SJCRH30 (cell line): ENCODE measurements at regions not wholly inside any gene's neighbourhood (a gene's known extent, or its start where the extent isn't known, plus 50 kb on each side); places are given as distances from the start of the nearest gene placed in this dataset.

Experiments
- DNase-seq, 2 experiments: peaks; one replicate each; pipeline ENCODE4 v3.0.0-alpha.2; 2015 to 2020
- H3K27ac ChIP-seq: fragments of 250-450 bp; sonication (Bioruptor Pico); 2 replicates; pipeline ENCODE4 v1.5.1; 2020; ENCODE audit warnings: mild to moderate bottlenecking, moderate library complexity
- H3K27me3 ChIP-seq: fragments of 250-450 bp; sonication (Bioruptor Pico); 2 replicates; pipeline ENCODE4 v1.5.1; 2020; ENCODE audit warnings: mild to moderate bottlenecking, moderate library complexity
- H3K36me3 ChIP-seq: fragments of 250-450 bp; sonication (Bioruptor Pico); 2 replicates; pipeline ENCODE4 v1.5.1; 2020; ENCODE audit warnings: mild to moderate bottlenecking, moderate library complexity
- H3K4me1 ChIP-seq: fragments of 250-450 bp; sonication (Bioruptor Pico); 2 replicates; pipeline ENCODE4 v1.5.1; 2020; ENCODE audit warnings: mild to moderate bottlenecking, moderate library complexity
- H3K4me3 ChIP-seq: fragments of 250-450 bp; sonication (Bioruptor Pico); 2 replicates; pipeline ENCODE4 v1.5.1; 2020; ENCODE audit warnings: mild to moderate bottlenecking, moderate library complexity
- H3K9me3 ChIP-seq: fragments of 250-450 bp; sonication (Bioruptor Pico); replicated peaks from 2 replicates; pipeline ENCODE4 v1.5.1; 2020; ENCODE audit warnings: mild to moderate bottlenecking, moderate library complexity

- H3K4me1 ChIP-seq = no peaks in the 10 kb centered on the region
Measured at GRCh38 chr4:183828125-183828524, 77.0 kb upstream of the STOX2 start.

DNA sequence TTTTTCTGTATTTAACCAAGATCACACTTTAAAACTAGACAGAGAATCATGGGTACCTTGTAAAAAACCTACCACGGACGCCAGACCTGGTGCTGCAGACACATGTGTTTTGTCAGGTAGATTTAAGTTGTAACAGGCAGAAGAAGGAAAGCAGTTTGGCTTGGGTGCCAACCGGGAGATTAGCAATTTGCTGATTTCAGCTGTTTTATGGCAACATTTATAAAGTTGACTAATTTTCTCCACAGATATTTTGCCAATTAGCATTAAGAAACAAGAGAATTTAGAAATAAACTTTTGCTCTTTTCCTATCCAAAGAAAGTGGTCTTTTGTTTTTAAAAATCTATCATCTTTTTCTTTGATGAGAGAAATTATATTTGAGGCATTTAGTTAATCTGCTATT lies 76.3 kb upstream of the STOX2 start:
- Histone ChIP-seq H3K36me3 (no peaks in the 10 kb centered on the region), H3K9me3 (no peaks in the 10 kb centered on the region), H3K27ac (no peak overlapping the region), H3K4me3 (no peak overlapping the region), H3K27me3 (no peaks in the 10 kb centered on the region), H3K4me1 (no peaks in the 10 kb centered on the region)
- DNase-seq = no peak

More at GRCh38 chr4:183828125-183828524, 77.0 kb upstream of the STOX2 start:
- Histone ChIP-seq H3K4me3 (no peak overlapping the region), H3K36me3 (no peaks in the 10 kb centered on the region), H3K27me3 (no peaks in the 10 kb centered on the region), H3K27ac (no peak overlapping the region), H3K9me3 (no peaks in the 10 kb centered on the region)
- no peak for DNase-seq

DNA sequence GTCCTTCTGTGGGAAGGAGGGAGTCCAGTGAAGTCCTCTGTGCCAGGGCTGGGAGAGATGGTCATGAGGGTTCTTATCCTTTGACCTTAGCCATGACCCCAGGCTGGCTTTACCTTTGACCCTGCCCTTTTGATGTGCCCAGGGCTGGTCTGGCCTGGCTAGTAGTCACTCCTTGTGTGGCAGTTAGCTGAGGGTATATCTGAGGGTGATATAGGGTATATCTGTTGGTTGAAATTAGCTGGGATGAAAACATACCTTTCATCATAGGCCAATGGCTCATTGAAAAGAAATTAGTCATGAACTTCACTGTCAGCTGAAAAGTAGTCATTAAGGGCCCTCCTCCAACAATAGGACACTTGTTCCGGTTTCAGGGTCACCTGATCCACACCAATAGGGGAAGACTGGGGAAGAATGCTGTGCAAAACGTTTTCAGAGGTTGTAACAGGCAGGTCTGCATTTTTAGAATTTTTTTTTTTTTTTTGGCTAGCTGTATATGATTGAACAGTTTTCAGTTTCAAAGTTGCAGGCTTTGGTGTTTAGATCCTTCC lies 74.6 kb upstream of the STOX2 start:
- no peak overlapping the region for H3K27ac ChIP-seq
- H3K4me1 ChIP-seq = no peaks in the 10 kb centered on the region
- H3K36me3 ChIP-seq = no peaks in the 10 kb centered on the region
- DNase-seq = no peak
- H3K9me3 ChIP-seq = no peaks in the 10 kb centered on the region
- no peak overlapping the region for H3K4me3 ChIP-seq
- no peaks in the 10 kb centered on the region for H3K27me3 ChIP-seq

DNA sequence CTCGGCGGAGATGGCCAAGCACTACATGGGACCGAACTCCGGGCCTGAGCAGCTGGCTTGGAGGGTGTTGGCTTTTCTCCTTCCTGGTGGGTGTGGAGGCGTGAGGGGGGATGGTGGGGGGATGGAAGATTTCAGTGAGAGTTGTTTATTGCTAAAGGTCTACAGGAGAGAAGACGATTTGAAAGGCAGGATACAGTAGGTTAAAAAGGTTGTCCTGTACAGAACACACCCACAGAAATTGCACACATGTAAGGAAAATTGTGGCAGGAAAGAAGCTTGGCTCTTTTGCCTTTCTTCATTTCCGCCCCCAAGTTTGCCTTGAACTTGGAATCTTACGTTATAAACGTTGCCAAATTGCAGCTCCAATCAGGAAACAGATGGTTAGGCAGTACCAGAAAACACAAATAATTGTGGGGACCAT lies 74.1 kb upstream of the STOX2 start:
- H3K27me3 ChIP-seq = no peaks in the 10 kb centered on the region
- H3K4me1 ChIP-seq = no peaks in the 10 kb centered on the region
- H3K9me3 ChIP-seq = no peaks in the 10 kb centered on the region
- no peaks in the 10 kb centered on the region for H3K36me3 ChIP-seq
- no peak overlapping the region for H3K4me3 ChIP-seq
- H3K27ac ChIP-seq = no peak overlapping the region
- DNase-seq = no peak

DNA sequence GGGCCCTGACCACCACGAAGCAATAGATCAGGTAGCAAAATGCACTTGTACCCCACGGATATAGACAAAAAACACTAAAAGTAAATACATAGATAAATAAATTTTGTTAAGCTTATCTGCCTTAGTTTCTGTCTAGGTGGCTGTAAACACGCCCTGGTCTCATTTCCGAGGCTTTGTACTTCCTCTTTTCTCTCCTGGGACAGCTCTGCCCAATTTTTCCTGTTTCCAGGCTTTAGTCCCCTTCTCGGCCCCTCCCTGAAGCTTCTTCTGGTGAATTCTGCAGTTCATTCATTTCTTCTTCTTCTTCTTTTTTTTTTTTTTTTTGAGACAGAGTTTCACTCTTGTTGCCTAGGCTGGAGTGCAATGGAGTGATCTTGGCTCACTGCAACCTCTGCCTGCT lies 73.4 kb upstream of the STOX2 start:
- H3K36me3 ChIP-seq = no peaks in the 10 kb centered on the region
- H3K9me3 ChIP-seq = no peaks in the 10 kb centered on the region
- no peaks in the 10 kb centered on the region for H3K4me1 ChIP-seq
- H3K27ac ChIP-seq = no peak overlapping the region
- H3K27me3 ChIP-seq = no peaks in the 10 kb centered on the region
- no peak overlapping the region for H3K4me3 ChIP-seq
- DNase-seq = no peak

DNA sequence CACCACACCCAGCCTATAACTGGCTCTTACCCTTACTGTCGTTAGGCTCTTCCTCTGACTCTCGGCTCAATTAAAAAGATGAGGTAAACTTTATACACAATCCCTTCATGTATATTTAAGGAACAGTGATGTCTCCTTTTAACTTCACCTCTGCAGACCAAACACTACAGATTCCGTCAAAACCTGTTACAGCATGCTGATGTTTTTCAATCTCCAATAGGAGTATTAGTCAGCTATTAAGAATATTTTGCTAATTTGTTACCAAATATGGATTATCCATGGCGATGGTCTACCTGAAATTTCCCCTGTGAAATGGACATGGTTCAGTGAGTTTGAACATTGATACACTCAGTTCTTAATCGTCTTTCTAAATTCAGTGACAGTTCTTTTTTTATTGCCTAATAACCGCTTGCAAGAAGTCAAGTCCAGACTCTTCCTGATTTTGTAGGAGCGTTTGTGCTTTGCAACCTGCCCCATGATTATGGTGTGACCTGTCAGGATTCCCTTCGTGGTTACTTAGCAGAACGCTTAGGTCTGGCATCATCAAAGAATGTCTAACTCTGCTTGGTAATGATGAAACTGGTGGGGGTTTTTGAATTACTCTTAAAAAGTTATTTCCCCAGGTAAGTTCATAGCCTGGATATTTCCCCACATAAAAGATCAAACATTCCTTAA lies 72.2 kb upstream of the STOX2 start:
- Histone ChIP-seq H3K4me1 (no peaks in the 10 kb centered on the region), H3K4me3 (no peak overlapping the region), H3K36me3 (no peaks in the 10 kb centered on the region), H3K9me3 (no peaks in the 10 kb centered on the region), H3K27me3 (no peaks in the 10 kb centered on the region), H3K27ac (no peak overlapping the region)
- DNase-seq = no peak

DNA sequence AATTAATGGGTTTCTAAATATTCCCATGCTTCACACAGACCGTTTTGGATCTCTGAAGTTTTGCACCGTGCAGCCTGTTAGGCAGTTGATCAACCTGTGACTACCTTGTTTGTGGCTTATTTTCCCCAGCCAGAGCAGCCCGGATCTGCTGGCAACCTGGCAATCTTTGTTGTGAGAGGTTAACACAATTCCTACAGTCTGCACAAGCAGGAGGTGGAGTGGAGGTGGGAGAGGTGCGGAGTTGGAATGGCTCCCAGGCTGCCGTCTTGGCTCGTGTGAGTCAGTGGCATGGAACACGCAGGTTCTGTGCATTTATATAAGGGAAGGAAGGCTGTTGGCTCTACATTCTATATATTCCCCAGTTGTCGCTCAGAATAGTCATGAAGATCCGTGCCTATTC lies 70.9 kb upstream of the STOX2 start:
- Histone ChIP-seq H3K27ac (no peak overlapping the region), H3K36me3 (no peaks in the 10 kb centered on the region), H3K27me3 (no peaks in the 10 kb centered on the region), H3K4me1 (no peaks in the 10 kb centered on the region), H3K4me3 (no peak overlapping the region), H3K9me3 (no peaks in the 10 kb centered on the region)
- no peak for DNase-seq

DNA sequence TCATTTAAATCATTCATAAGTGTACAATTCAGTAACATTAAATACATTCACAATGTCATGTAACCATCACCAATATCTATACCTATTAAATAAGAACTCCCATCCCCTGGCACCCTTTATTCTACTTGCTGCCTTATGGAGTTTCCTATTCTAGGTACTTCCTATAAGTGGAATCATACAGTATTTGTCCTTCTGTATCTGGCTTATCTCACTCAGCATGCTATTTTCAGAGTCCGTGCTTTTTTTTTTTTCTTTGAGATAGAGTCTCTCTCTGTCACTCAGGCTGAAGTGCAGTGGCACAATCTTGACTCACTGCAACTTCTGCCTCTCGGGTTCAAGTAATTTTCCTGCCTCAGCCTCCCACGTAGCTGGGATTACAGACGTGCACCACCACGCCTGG lies 67.9 kb upstream of the STOX2 start:
- H3K27ac ChIP-seq = no peak overlapping the region
- no peaks in the 10 kb centered on the region for H3K36me3 ChIP-seq
- H3K27me3 ChIP-seq = no peaks in the 10 kb centered on the region
- H3K4me1 ChIP-seq = no peaks in the 10 kb centered on the region
- H3K4me3 ChIP-seq = no peak overlapping the region
- no peak for DNase-seq
- no peaks in the 10 kb centered on the region for H3K9me3 ChIP-seq

GRCh38 chr4:183838987-183839712 lies 66.0 kb upstream of the STOX2 start:
- DNase-seq = peak in 1 of 2 experiments; percentile 36
- Histone ChIP-seq H3K27ac (no peak overlapping the region), H3K36me3 (no peaks in the 10 kb centered on the region), H3K9me3 (no peaks in the 10 kb centered on the region), H3K4me1 (no peaks in the 10 kb centered on the region), H3K4me3 (no peak overlapping the region), H3K27me3 (no peaks in the 10 kb centered on the region)

GRCh38 chr4:183840311-183840710 lies 64.8 kb upstream of the STOX2 start:
- Histone ChIP-seq H3K36me3 (no peaks in the 10 kb centered on the region), H3K27me3 (no peaks in the 10 kb centered on the region), H3K4me1 (no peaks in the 10 kb centered on the region), H3K9me3 (no peaks in the 10 kb centered on the region), H3K27ac (no peak overlapping the region), H3K4me3 (no peak overlapping the region)
- DNase-seq = peak; percentile 55 to 77

DNA sequence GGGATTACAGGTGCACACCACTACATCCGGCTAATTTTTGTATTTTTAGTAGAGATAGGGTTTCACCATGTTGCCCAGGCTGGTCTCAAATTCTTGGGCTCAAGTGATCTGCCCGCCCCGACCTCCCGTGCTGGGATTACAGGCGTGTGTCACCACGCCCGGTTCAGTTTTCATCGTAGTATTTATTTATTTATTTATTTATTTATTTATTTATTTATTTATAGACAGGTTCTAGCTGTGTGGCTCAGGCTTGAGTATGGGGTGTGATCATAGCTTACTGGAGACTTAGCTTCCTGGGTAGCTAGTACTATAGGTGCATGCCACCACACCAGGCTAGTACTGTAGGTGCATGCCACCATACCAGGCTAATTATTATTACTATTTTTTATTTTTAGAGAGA lies 64.1 kb upstream of the STOX2 start:
- DNase-seq = no peak
- Histone ChIP-seq H3K4me3 (no peak overlapping the region), H3K9me3 (no peaks in the 10 kb centered on the region), H3K4me1 (no peaks in the 10 kb centered on the region), H3K36me3 (no peaks in the 10 kb centered on the region), H3K27me3 (no peaks in the 10 kb centered on the region), H3K27ac (no peak overlapping the region)

DNA sequence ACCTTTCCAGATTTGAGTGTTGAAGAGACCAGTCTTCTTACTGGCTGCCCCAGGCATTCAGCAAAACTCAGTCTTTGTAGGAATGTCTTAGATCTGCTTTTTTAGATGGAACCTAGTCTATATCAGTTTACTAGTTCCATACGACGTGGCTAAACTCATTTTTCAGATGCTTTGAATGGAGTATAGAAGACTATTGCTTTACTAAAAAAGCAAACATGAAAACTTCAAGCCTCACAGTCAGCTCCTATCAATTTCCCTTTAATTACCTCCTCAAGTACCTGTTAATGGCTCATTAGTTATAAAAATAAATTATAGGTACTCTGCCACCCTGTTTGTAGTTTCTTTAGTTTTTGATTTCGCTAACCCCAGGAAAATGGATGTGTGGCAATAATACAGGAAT lies 63.0 kb upstream of the STOX2 start:
- no peaks in the 10 kb centered on the region for H3K36me3 ChIP-seq
- no peak for DNase-seq
- H3K4me1 ChIP-seq = no peaks in the 10 kb centered on the region
- H3K9me3 ChIP-seq = no peaks in the 10 kb centered on the region
- no peak overlapping the region for H3K27ac ChIP-seq
- no peaks in the 10 kb centered on the region for H3K27me3 ChIP-seq
- no peak overlapping the region for H3K4me3 ChIP-seq

DNA sequence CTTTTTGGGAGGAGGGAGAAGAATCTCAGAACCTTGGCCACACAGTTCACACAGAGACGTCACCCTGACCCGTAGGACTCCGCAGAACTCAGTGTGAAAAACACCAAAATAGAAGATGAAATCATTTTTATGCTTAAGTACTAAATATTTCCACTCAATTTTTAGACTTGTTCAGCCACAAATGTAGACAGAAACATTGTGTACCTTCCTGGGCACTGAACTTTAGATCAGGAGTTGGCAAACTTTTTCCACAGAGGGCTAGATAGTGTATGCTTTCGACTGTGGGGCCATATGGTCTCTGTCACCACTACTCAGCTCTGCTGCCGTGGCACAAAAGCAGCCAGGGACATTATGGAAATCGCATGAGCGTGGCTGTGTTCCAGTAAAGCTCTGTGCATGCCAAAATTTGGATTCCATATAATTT lies 61.8 kb upstream of the STOX2 start:
- no peaks in the 10 kb centered on the region for H3K9me3 ChIP-seq
- H3K36me3 ChIP-seq = no peaks in the 10 kb centered on the region
- no peak overlapping the region for H3K27ac ChIP-seq
- no peaks in the 10 kb centered on the region for H3K27me3 ChIP-seq
- no peaks in the 10 kb centered on the region for H3K4me1 ChIP-seq
- no peak overlapping the region for H3K4me3 ChIP-seq
- DNase-seq = no peak

- H3K27me3 ChIP-seq = no peaks in the 10 kb centered on the region
- H3K9me3 ChIP-seq = no peaks in the 10 kb centered on the region
- H3K4me3 ChIP-seq = no peak overlapping the region
- no peak for DNase-seq
- H3K4me1 ChIP-seq = no peaks in the 10 kb centered on the region
- no peak overlapping the region for H3K27ac ChIP-seq
- no peaks in the 10 kb centered on the region for H3K36me3 ChIP-seq
Measured at GRCh38 chr4:183846951-183847350, 58.2 kb upstream of the STOX2 start.

- DNase-seq = no peak
- Histone ChIP-seq H3K9me3 (no peaks in the 10 kb centered on the region), H3K4me3 (no peak overlapping the region), H3K27me3 (no peaks in the 10 kb centered on the region), H3K4me1 (no peaks in the 10 kb centered on the region), H3K27ac (no peak overlapping the region), H3K36me3 (no peaks in the 10 kb centered on the region)
Measured at GRCh38 chr4:183848805-183849204, 56.3 kb upstream of the STOX2 start.
